NB4 (cell line): ENCODE measurements at regions not wholly inside any gene's neighbourhood (a gene's known extent, or its start where the extent isn't known, plus 50 kb on each side); places are given as distances from the start of the nearest gene placed in this dataset.

Experiments
- CTCF ChIP-seq: IDR thresholded peaks from one replicate; pipeline ENCODE4 v1.5.1; 2012; ENCODE audit warnings: low read depth, low read length
- MAX ChIP-seq: IDR thresholded peaks from 2 replicates; pipeline ENCODE4 v1.6.1; 2011; ENCODE audit warnings: low read depth, low read length
- MYC ChIP-seq: IDR thresholded peaks from 2 replicates; pipeline ENCODE4 v1.6.1; 2011; ENCODE audit warnings: low read depth, low read length
- POLR2A ChIP-seq: IDR thresholded peaks from 2 replicates; pipeline ENCODE4 v1.6.1; 2011; ENCODE audit warnings: mild to moderate bottlenecking; ENCODE audit not compliant: insufficient read length; ENCODE audit errors: extremely low read depth

GRCh38 chr10:8403711-8404371 is 349.4 kb downstream of the GATA3 start:
- TF ChIP-seq CTCF = no peak
- TF ChIP-seq MAX = no peak
- TF ChIP-seq MYC = no peak
- no peak for TF ChIP-seq POLR2A
